Mucosa of rectum (tissue), 2 donors: ENCODE measurements at regions not wholly inside any gene's neighbourhood (a gene's known extent, or its start where the extent isn't known, plus 50 kb on each side); places are given as distances from the start of the nearest gene placed in this dataset.

Source experiments
- H3K27ac ChIP-seq, 2 donors: one replicate each; pipeline ENCODE4 v1.7.0; 2013; ENCODE audit warnings: inconsistent platforms in 2 of 2, low read depth in 2 of 2, low read length in 2 of 2
- H3K27me3 ChIP-seq, 2 donors: one replicate each; pipeline ENCODE4 v1.7.0; 2013; ENCODE audit warnings: low read length in 2 of 2; ENCODE audit not compliant: control insufficient read depth in 2 of 2, insufficient read depth in 2 of 2
- H3K36me3 ChIP-seq, 2 donors: one replicate each; pipeline ENCODE4 v1.7.0; 2013; ENCODE audit warnings: low read length in 2 of 2; ENCODE audit not compliant: control insufficient read depth in 2 of 2, insufficient read depth in 2 of 2
- H3K4me1 ChIP-seq, 2 donors: one replicate each; pipeline ENCODE4 v1.7.0; 2013; ENCODE audit warnings: low read length in 2 of 2, mild to moderate bottlenecking in 1 of 2; ENCODE audit not compliant: control insufficient read depth in 2 of 2, insufficient read depth in 2 of 2
- H3K4me3 ChIP-seq, 2 donors: one replicate each; pipeline ENCODE4 v1.7.0; 2013; ENCODE audit warnings: low read length in 2 of 2
- H3K9ac ChIP-seq, 2 donors: one replicate each; pipeline ENCODE4 v1.7.0; 2013; ENCODE audit warnings: low read length in 2 of 2, low read depth in 1 of 2, mild to moderate bottlenecking in 1 of 2
- H3K9me3 ChIP-seq, 2 donors: one replicate each; pipeline ENCODE4 v1.7.0; 2013; ENCODE audit warnings: low read length in 2 of 2; ENCODE audit not compliant: control insufficient read depth in 2 of 2
- donor health status: healthy.
- donor health status: Normal muscosa, but diverticular disease.

GRCh38 chr7:156238366-156239133 is 402.0 kb upstream of the RNF32 start:
- Histone ChIP-seq H3K9ac (no peak overlapping the region), H3K4me1 (no peaks in the 10 kb centered on the region), H3K9me3 (no peaks in the 10 kb centered on the region), H3K27ac (no peak overlapping the region), H3K4me3 (no peak overlapping the region), H3K36me3 (no peaks in the 10 kb centered on the region), H3K27me3 (no peaks in the 10 kb centered on the region)

- no peak overlapping the region for H3K9ac ChIP-seq
- no peaks in the 10 kb centered on the region for H3K9me3 ChIP-seq
- no peak overlapping the region for H3K4me3 ChIP-seq
- H3K27ac ChIP-seq, result no peak overlapping the region
- H3K27me3 ChIP-seq, result no peaks in the 10 kb centered on the region
- no peaks in the 10 kb centered on the region for H3K4me1 ChIP-seq
- no peaks in the 10 kb centered on the region for H3K36me3 ChIP-seq
Observed at GRCh38 chr7:156237614-156238013, 403.0 kb upstream of the RNF32 start.

- Histone ChIP-seq H3K4me3 (no peak overlapping the region), H3K4me1 (no peaks in the 10 kb centered on the region), H3K9me3 (no peaks in the 10 kb centered on the region), H3K27me3 (no peaks in the 10 kb centered on the region), H3K27ac (no peak overlapping the region), H3K36me3 (no peaks in the 10 kb centered on the region), H3K9ac (no peak overlapping the region)
Observed at GRCh38 chr7:156236936-156237599, 403.5 kb upstream of the RNF32 start.

- no peaks in the 10 kb centered on the region for H3K4me1 ChIP-seq
- H3K36me3 ChIP-seq, result no peaks in the 10 kb centered on the region
- no peak overlapping the region for H3K27ac ChIP-seq
- H3K9me3 ChIP-seq, result no peaks in the 10 kb centered on the region
- no peak overlapping the region for H3K4me3 ChIP-seq
- no peaks in the 10 kb centered on the region for H3K27me3 ChIP-seq
- no peak overlapping the region for H3K9ac ChIP-seq
Observed at GRCh38 chr7:156236181-156236889, 404.2 kb upstream of the RNF32 start.

- H3K4me3 ChIP-seq, result no peak overlapping the region
- no peak overlapping the region for H3K9ac ChIP-seq
- H3K36me3 ChIP-seq, result no peaks in the 10 kb centered on the region
- H3K27ac ChIP-seq, result no peak overlapping the region
- no peaks in the 10 kb centered on the region for H3K4me1 ChIP-seq
- H3K27me3 ChIP-seq, result no peaks in the 10 kb centered on the region
- H3K9me3 ChIP-seq, result no peaks in the 10 kb centered on the region
Observed at GRCh38 chr7:156234666-156235494, 405.7 kb upstream of the RNF32 start.

- Histone ChIP-seq H3K9me3 (no peaks in the 10 kb centered on the region), H3K4me1 (no peaks in the 10 kb centered on the region), H3K9ac (no peak overlapping the region), H3K27ac (no peak overlapping the region), H3K4me3 (no peak overlapping the region), H3K27me3 (no peaks in the 10 kb centered on the region), H3K36me3 (no peaks in the 10 kb centered on the region)
Observed at GRCh38 chr7:156234192-156234591, 406.4 kb upstream of the RNF32 start.

- H3K27ac ChIP-seq, result no peak overlapping the region
- no peaks in the 10 kb centered on the region for H3K36me3 ChIP-seq
- no peak overlapping the region for H3K4me3 ChIP-seq
- peaks cover 0 to 3% of the 10 kb centered on the region in 2 donors for H3K9me3 ChIP-seq
- H3K27me3 ChIP-seq, result no peaks in the 10 kb centered on the region
- no peaks in the 10 kb centered on the region for H3K4me1 ChIP-seq
- no peak overlapping the region for H3K9ac ChIP-seq
Observed at GRCh38 chr7:156232931-156233705, 407.5 kb upstream of the RNF32 start.

GRCh38 chr7:156230576-156230975 is 410.0 kb upstream of the RNF32 start:
- no peaks in the 10 kb centered on the region for H3K27me3 ChIP-seq
- H3K4me3 ChIP-seq, result no peak overlapping the region
- H3K27ac ChIP-seq, result no peak overlapping the region
- peaks cover 0 to 3% of the 10 kb centered on the region in 2 donors for H3K9me3 ChIP-seq
- H3K4me1 ChIP-seq, result no peaks in the 10 kb centered on the region
- no peaks in the 10 kb centered on the region for H3K36me3 ChIP-seq
- no peak overlapping the region for H3K9ac ChIP-seq

GRCh38 chr7:156224833-156225225 is 412.6 kb upstream of the SHH start:
- no peak overlapping the region for H3K4me3 ChIP-seq
- peaks cover 0 to 3% of the 10 kb centered on the region in 2 donors for H3K9me3 ChIP-seq
- H3K9ac ChIP-seq, result no peak overlapping the region
- H3K4me1 ChIP-seq, result no peaks in the 10 kb centered on the region
- H3K27ac ChIP-seq, result no peak overlapping the region
- no peaks in the 10 kb centered on the region for H3K36me3 ChIP-seq
- H3K27me3 ChIP-seq, result no peaks in the 10 kb centered on the region
